Activated T-cell treated with anti-CD3 and anti-CD28 coated beads, Interleukin-2, amount 50 U/mL, for 48 hours (primary cell): ENCODE measurements at regions not wholly inside any gene's neighbourhood (a gene's known extent, or its start where the extent isn't known, plus 50 kb on each side); places are given as distances from the start of the nearest gene placed in this dataset.

Experiments
- DNase-seq, 2 experiments: peaks; one replicate each; pipeline ENCODE4 v3.0.0-alpha.2; 2020

DNA sequence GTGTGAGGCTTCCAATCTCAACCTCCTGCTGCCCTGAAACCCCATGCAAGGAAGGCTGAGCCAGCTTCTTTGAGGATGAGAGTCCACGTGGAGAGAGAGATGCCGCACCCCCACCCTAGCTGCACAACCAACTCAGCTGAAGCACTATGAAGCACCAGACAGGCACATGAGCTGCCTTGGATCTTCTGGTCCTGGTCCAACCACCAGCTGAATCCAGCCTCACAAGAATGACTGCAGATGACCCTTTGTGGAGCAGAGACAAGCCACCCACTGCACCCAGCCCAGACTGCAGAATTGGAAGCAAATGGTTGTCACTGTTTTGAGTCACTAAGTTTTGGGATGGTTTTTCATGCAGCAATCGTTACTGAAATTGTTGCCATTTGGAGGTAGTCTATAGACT is 149.6 kb upstream of the SYT13 start:
- no peak for DNase-seq

DNA sequence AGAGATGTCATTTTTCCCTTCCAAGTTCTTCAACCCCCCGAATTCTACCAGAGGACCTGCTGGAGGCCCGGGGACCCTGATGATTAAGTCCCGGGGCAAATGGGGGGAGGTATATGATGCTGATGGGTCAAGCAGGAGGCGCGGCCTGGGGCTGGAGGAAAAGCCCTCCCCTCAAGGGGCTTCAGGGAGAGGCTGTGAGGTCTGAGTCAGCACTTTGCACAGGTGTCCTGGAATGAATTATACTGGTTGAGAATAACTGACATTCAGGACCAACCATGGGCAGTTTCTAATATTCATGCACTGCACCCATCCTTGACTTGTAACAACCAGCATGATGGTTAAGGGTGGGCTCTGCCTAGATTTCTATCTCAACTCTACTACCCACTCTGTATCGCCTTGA is 146.8 kb upstream of the SYT13 start:
- DNase-seq: no peak

GRCh38 chr11:45432100-45432499 is 146.0 kb upstream of the SYT13 start:
- no peak for DNase-seq

GRCh38 chr11:45431046-45432018 is 145.2 kb upstream of the SYT13 start:
- DNase-seq: no peak

GRCh38 chr11:45430361-45430760 is 144.2 kb upstream of the SYT13 start:
- no peak for DNase-seq

DNA sequence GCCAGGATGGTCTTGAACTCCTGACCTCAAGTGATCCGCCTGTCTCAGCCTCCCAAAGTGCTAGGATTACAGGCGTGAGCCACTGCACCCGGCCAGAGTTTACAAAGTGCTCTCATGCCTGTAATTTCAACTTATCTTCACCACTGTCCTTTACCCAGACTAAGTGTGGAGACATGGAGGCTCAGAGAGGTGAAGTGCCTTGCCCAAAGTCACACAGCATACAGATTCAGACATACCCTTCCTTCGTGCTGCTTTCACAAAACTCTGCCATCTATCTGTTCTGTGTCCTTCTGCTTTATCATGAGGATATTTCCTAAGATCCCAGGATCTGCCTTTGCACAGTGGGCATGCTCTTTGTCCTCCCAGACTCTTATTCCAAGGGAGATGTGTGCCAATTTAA is 143.6 kb upstream of the SYT13 start:
- no peak for DNase-seq

- no peak for DNase-seq
These were observed 142.5 kb upstream of the SYT13 start for GRCh38 chr11:45428541-45429230.

- no peak for DNase-seq
These were observed 142.0 kb upstream of the SYT13 start for GRCh38 chr11:45428116-45428515.

DNA sequence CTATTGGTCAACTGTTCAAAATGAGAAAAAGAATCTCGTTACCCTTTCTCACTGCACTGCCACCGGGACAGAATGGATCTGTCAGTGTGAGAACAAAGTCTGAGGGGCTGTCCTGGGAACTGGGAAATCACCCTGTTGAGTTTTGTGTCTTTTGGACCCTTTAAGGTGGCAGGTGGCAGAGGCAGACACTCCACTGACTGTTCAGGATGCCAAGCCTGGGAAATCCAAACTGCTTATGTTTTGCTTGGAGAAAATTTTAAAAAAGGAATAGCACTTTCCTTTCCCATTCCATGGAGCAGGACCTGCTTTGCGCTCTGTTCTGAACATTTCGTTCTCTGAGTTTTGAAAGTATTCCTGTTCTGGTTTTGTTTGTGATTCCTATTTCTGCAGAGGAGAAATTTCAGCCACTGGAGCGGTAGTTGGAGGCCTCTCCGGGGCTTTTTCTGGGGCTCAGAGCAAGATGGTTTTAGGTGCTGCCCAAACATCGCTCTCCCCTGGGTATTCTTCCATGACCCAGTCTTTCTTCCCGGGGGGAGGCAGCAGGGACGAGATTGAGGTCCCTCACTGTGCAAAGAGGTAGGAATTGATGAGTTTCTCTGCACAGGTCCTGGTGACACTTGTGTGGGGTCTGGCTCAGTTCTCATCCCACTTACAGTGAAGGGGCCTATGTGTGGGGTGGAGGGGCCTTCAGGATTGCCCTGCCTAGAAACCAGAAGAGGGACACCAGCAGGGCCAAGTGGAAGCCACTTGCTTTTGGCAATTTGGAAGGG is 138.5 kb upstream of the SYT13 start:
- DNase-seq: no peak

- no peak for DNase-seq
These were observed 137.5 kb upstream of the SYT13 start for GRCh38 chr11:45423475-45424120.

GRCh38 chr11:45423036-45423435 is 136.9 kb upstream of the SYT13 start:
- DNase-seq: no peak

DNA sequence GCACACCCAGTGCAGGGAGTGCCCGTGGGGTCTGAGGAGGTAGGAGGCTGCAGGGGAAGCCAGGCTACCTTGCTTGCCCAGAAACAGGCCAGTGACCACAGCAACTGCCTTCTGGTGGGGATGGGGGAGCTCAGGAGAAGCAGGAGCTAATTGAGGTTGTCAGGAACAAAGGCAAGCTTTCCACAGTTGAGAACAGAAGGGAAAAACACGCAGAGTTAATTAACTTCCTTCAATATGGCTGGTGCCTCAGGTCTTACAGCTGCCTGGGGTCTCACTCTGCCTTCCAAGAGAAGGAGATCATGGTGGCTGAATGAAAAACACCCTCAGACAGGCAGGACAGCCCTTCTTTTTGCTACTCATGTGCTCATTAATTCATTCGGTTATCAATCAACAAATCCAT is 127.9 kb upstream of the SYT13 start:
- no peak for DNase-seq

GRCh38 chr11:45413156-45413858 is 127.2 kb upstream of the SYT13 start:
- DNase-seq: no peak

GRCh38 chr11:45412521-45412920 is 126.4 kb upstream of the SYT13 start:
- DNase-seq: no peak

DNA sequence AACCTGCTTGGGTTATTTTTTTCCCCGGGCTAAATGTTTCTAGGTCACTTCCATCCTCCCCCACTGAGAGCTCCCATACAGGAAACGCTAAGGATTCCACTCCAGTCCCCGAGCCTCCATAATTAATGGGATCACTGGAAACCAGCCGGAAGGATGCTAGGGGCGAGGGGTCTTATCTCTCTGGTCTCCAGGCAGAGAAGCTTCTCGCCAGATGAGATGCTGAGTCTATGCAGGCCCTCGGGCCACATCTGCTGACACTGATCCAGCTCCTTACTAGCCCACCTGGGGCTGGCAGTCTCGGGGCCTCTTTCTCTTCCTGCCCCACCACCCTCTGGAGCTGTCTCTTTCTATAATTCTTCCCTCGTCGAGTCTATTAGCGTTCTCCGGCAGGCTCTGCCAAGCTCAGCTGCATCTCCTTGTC is 125.9 kb upstream of the SYT13 start:
- no peak for DNase-seq

GRCh38 chr11:45411228-45411946 is 125.2 kb upstream of the SYT13 start:
- no peak for DNase-seq

- DNase-seq: no peak
These were observed 124.5 kb upstream of the SYT13 start for GRCh38 chr11:45410391-45411227.

- no peak for DNase-seq
These were observed 123.4 kb upstream of the SYT13 start for GRCh38 chr11:45409587-45409986.

DNA sequence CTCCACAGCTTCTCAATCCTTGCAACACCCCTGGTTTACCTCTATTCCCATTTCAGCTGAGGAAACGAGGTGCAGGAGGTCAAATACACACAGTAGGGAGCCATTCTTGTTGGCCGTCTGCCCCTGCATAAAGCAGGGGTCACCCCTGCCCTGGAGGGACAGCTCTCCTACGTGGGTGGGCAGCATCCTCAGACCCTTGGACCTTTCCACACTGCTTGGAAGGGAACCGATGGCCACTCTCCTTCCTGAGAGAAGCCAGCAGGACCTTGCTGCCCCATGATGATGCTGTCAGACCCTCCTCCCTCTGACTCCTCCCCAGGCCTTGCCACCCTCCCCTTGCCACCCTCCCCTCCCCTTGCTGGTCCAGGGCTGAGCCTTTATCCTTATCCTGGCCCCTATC is 121.1 kb upstream of the SYT13 start:
- DNase-seq: no peak

GRCh38 chr11:45405916-45406670 is 120.0 kb upstream of the SYT13 start:
- no peak for DNase-seq
